Colonic mucosa (tissue), 4 donors: ENCODE measurements at regions not wholly inside any gene's neighbourhood (a gene's known extent, or its start where the extent isn't known, plus 50 kb on each side); places are given as distances from the start of the nearest gene placed in this dataset.

Experiments
- DNase-seq: peaks from one replicate; pipeline ENCODE4 v3.0.0-alpha.2; 2020
- H3K27ac ChIP-seq: fragments of 200-600 bp; one replicate; pipeline ENCODE4 v1.8.0; 2021
- H3K27me3 ChIP-seq: fragments of 200-600 bp; one replicate; pipeline ENCODE4 v1.8.0; 2021
- H3K36me3 ChIP-seq: fragments of 200-600 bp; one replicate; pipeline ENCODE4 v1.8.0; 2021
- H3K4me1 ChIP-seq: fragments of 200-600 bp; one replicate; pipeline ENCODE4 v1.8.0; 2021; ENCODE audit warnings: mild to moderate bottlenecking
- H3K4me3 ChIP-seq: fragments of 200-600 bp; one replicate; pipeline ENCODE4 v1.8.0; 2021
- H3K9ac ChIP-seq, 2 donors: one replicate each; pipeline ENCODE4 v1.7.0; 2013; ENCODE audit warnings: control low read depth in 2 of 2, low read depth in 2 of 2, low read length in 2 of 2
- H3K9me3 ChIP-seq: fragments of 200-600 bp; one replicate; pipeline ENCODE4 v1.8.0; 2021
- intact Hi-C: fragments of 100-400 bp; cut with DNase I; formaldehyde crosslinking; loops from one replicate; pipeline ENCODE4 v1.14.1; 2022
- TF ChIP-seq, protein P1 (sequence below): fragments of 200-600 bp; IDR thresholded peaks from one replicate; pipeline ENCODE4 v1.8.0; 2022; ENCODE audit warnings: antibody characterized with exemption, mild to moderate bottlenecking
- donor health status: healthy.
- donor health status: DM: no; HTN: no; CAD: no.
- donor health status: DM: no; HTN: no; CAD: no.

DNA sequence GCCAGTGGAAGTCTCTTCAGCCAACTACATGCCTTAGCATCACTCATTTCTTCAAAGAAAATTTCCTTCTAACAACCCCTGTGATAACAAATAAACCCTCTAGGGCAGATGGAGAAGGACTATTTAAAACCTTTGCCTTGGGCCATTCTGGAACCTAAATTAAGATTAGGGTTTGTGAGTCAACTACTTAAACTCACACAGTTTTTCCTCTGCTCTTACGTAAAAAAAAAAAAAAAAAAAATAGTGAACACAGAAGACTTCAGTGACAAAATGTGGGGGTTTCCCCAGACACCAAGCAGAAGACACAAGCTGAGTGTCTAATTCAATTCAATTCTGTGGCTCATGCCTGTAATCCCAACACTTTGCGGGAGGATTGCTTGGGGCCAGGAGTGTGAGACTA lies 65.8 kb upstream of the ERCC6L2 start:
- no peak overlapping the region for H3K27ac ChIP-seq
- no peaks in the 10 kb centered on the region for H3K4me1 ChIP-seq
- no peaks in the 10 kb centered on the region for H3K9me3 ChIP-seq
- H3K36me3 ChIP-seq, result no peaks in the 10 kb centered on the region
- H3K27me3 ChIP-seq, result no peaks in the 10 kb centered on the region
- no peak overlapping the region for H3K9ac ChIP-seq
- no peak for DNase-seq
- H3K4me3 ChIP-seq, result no peak overlapping the region
- intact Hi-C loops, result no loop called here
- TF ChIP-seq, protein P1, sequence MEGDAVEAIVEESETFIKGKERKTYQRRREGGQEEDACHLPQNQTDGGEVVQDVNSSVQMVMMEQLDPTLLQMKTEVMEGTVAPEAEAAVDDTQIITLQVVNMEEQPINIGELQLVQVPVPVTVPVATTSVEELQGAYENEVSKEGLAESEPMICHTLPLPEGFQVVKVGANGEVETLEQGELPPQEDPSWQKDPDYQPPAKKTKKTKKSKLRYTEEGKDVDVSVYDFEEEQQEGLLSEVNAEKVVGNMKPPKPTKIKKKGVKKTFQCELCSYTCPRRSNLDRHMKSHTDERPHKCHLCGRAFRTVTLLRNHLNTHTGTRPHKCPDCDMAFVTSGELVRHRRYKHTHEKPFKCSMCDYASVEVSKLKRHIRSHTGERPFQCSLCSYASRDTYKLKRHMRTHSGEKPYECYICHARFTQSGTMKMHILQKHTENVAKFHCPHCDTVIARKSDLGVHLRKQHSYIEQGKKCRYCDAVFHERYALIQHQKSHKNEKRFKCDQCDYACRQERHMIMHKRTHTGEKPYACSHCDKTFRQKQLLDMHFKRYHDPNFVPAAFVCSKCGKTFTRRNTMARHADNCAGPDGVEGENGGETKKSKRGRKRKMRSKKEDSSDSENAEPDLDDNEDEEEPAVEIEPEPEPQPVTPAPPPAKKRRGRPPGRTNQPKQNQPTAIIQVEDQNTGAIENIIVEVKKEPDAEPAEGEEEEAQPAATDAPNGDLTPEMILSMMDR, result no peak

DNA sequence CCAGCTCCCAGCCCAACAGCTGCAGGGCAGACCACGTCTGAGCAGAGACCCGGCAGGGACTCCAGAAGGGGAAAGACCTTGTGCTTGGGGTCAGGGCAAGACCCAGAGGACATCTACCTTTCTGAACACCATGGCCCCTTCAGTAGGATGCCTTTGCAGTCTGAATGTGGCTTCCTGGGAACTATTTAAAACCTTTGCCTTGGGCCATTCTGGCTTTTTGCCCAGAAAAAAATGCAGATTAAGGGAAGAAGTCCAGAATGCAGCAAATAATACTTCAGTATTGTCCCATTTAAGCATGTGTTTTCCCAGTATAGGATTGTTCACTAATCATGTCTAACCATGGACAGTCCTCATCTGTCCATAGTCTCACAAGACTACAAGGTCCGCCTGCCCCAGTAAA lies 67.5 kb upstream of the ERCC6L2 start:
- Histone ChIP-seq H3K9me3 (no peaks in the 10 kb centered on the region), H3K4me1 (no peaks in the 10 kb centered on the region), H3K27ac (no peak overlapping the region), H3K36me3 (no peaks in the 10 kb centered on the region), H3K4me3 (no peak overlapping the region), H3K9ac (no peak overlapping the region), H3K27me3 (no peaks in the 10 kb centered on the region)
- no peak for DNase-seq
- intact Hi-C loops, result no loop called here
- TF ChIP-seq, protein P1, result no peak

DNA sequence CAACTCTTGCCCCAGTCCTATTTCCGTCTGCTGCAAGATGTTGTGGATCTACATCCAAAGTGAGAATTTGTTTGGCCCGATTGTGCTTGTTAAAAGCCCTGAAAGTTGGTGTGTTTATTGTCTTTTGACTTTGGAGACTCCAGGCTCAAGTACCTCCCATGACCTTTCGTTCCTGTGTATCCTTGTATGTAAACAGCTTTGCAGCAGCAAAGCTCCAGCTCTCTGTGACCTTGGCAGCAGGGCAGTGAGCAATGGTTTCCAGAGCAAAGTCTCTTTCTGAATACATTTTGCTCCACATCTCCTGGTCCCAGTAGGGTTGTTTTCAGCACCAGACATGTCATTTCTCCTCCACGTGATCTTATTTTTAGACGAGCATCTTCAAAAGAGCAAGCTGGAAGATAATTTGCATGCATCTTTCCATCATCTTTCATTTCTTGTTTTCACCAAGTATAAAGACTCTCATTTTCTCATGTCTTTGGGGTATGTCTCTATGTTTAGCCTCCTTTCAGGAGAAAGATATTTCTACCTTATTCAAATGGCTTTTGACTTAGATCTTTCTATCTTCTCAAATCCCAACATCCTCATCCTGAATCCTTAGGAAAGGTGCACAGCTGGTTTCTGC lies 68.1 kb upstream of the ERCC6L2 start:
- Histone ChIP-seq H3K9me3 (no peaks in the 10 kb centered on the region), H3K4me3 (no peak overlapping the region), H3K36me3 (no peaks in the 10 kb centered on the region), H3K9ac (no peak overlapping the region), H3K27ac (no peak overlapping the region), H3K27me3 (no peaks in the 10 kb centered on the region), H3K4me1 (no peaks in the 10 kb centered on the region)
- TF ChIP-seq, protein P1, result no peak
- no peak for DNase-seq
- intact Hi-C loops, result no loop called here

DNA sequence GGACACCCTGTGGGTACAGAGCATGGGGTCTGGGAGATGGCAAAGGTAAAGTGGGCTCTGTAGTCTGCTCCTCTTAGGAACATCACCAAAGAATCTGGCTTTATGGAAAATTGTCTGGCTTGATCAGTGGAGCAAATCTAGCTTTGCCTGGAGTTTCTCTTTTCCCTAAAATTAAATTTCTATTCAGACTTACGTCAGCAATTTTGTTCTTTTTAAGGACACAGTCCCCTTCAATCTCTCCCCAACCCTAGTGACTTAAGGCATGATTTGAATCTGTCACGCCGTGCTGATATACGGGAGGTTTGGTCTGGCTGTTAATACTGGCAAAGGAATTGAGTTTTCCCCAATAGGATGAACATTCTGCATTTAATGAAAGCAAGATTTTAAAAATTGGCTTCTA lies 72.3 kb upstream of the ERCC6L2 start:
- Histone ChIP-seq H3K27me3 (no peaks in the 10 kb centered on the region), H3K4me1 (no peaks in the 10 kb centered on the region), H3K9me3 (no peaks in the 10 kb centered on the region), H3K9ac (no peak overlapping the region), H3K4me3 (no peak overlapping the region), H3K36me3 (no peaks in the 10 kb centered on the region), H3K27ac (no peak overlapping the region)
- no peak for DNase-seq
- TF ChIP-seq, protein P1, result no peak
- intact Hi-C loops, result no loop called here

DNA sequence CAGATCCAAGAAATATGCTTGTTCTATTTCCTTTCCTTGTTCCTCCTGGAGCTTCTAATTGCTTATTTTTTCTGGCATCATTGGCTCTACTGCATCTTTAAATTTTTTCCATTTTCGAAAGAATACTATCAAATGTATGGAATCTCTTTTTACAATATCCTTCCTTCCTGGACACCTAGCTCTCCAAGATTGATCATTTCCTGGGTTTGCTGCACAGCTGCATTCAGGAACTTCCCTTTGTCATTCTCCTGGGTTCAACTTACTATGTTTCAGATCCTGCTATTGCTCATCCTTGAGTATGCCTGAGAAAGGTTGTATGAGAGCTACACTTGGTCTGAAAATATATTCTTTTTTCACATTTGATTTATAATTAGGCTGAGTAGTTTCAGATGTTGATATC lies 73.7 kb upstream of the ERCC6L2 start:
- no peaks in the 10 kb centered on the region for H3K36me3 ChIP-seq
- H3K4me1 ChIP-seq, result no peaks in the 10 kb centered on the region
- no peak overlapping the region for H3K9ac ChIP-seq
- no peak overlapping the region for H3K4me3 ChIP-seq
- no peak overlapping the region for H3K27ac ChIP-seq
- no peak for DNase-seq
- intact Hi-C loops, result no loop called here
- no peaks in the 10 kb centered on the region for H3K9me3 ChIP-seq
- TF ChIP-seq, protein P1, result no peak
- no peaks in the 10 kb centered on the region for H3K27me3 ChIP-seq
